Choroid plexus epithelial cell (primary cell): ENCODE measurements at regions not wholly inside any gene's neighbourhood (a gene's known extent, or its start where the extent isn't known, plus 50 kb on each side); places are given as distances from the start of the nearest gene placed in this dataset.

Experiments used
- DNase-seq: peaks from one replicate; pipeline ENCODE4 v3.0.0-alpha.2; 2010; ENCODE audit warnings: low read depth
- H3K4me3 ChIP-seq: 2 replicates; pipeline ENCODE4 v1.5.1; 2011; ENCODE audit warnings: low read depth, mild to moderate bottlenecking, control low read depth, low read length, moderate library complexity
- TF ChIP-seq, protein P1 (sequence below): conservative IDR thresholded peaks from 2 replicates; pipeline ENCODE4 v1.5.1; 2011; ENCODE audit warnings: low read depth, mild to moderate bottlenecking, control low read depth, inconsistent platforms, low read length, moderate library complexity

DNA sequence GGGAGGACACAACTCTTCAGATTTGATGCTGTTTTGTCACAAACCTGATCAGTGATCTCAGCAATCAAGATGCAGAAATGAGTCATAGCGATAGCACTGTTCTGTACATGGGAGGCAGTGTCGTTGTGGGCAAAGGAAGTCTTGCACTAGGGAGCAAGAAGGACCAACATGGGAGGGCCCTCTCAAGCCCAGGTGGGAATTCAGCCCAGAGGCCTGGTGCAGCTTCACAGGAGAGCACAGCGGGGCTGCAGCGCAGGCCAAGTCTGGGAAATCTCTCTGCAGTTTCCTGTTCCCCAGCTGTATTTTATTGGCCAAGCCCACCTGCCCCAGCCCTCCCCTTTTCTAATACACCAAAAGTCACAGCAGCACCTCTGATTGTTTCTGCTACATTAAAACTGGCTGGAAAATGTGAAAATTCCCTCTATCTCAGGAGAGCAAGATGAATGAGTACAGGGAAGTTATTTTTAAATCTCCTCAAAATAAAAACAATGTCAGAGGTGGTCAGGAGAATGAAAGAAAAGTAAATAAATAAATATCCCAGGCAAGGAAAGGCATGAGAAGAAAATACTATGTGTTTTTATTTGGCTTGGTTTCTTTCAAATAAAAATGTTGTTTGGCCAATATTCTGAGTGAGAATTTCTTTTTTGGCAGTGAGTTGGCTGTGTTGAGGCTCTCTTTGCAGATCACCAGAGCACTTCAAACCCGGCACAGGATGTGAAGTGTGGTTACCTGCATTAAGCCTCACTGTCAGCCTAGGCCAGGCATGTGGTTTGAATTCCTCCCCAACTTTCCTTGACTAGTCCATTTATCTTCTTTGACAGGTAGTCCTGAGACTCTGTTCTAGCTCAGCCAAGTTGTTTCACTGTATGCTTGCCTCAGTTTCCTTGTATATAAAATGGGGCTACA, 422.1 kb downstream of the PLPP3 start:
- TF ChIP-seq, protein P1, sequence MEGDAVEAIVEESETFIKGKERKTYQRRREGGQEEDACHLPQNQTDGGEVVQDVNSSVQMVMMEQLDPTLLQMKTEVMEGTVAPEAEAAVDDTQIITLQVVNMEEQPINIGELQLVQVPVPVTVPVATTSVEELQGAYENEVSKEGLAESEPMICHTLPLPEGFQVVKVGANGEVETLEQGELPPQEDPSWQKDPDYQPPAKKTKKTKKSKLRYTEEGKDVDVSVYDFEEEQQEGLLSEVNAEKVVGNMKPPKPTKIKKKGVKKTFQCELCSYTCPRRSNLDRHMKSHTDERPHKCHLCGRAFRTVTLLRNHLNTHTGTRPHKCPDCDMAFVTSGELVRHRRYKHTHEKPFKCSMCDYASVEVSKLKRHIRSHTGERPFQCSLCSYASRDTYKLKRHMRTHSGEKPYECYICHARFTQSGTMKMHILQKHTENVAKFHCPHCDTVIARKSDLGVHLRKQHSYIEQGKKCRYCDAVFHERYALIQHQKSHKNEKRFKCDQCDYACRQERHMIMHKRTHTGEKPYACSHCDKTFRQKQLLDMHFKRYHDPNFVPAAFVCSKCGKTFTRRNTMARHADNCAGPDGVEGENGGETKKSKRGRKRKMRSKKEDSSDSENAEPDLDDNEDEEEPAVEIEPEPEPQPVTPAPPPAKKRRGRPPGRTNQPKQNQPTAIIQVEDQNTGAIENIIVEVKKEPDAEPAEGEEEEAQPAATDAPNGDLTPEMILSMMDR: no peak
- DNase-seq: no peak
- no peak overlapping the region for H3K4me3 ChIP-seq

DNA sequence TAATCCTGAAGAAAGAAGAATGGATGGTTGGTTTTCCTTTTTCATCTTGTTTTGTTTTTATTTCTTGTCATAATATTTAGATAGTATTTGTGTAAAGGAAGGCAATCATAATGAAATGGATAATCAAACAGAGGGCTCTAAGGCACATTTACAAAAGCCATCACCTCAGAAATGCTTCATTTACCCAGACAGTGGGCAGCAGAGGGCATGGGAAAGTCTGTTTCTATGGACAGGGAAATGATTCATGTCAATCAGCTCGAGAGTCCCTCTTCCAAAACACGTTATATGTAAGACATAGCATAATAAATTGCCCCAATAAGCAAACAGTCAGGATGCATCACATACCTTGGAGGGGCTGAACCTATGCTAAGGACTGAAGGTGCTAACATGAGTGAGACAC, 426.1 kb downstream of the PLPP3 start:
- H3K4me3 ChIP-seq: no peak overlapping the region
- TF ChIP-seq, protein P1: no peak
- no peak for DNase-seq

DNA sequence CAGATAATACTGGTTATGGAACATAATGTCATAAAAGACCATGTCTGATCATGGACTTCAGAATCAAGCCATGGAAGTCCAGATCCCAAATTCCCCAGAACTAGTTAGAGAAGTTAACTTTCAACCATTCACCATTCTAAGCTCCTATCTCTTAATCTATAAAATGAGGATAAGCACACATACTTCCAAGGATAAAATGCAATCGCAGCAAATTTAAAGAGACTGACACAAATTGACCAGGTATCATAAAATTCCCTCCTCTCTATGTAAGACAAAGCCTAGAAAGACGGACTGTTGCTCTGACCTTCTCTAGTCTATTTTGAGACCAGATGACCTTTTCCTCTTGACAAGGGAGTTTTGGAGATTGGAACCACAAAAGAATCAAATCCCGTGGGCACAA, 426.7 kb downstream of the PLPP3 start:
- no peak for DNase-seq
- TF ChIP-seq, protein P1: no peak
- no peak overlapping the region for H3K4me3 ChIP-seq

DNA sequence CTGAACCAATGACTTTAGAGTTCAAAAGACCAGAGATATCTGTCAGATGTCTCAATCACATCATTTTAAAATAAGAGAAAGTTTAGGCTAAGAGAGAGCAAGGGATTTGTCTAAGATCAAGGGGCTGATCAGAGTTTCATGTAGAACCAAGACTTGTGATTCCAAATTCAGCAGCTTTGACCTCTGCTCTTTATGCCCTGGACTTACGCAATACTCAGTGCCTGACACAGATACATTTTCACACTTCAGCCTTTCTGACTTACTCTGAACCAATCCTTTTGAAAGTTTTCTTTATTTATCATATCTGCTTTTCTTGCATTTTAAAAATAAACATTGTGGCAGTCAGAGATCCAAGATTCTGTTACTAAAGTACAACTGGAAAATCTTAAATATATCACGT, 428.0 kb downstream of the PLPP3 start:
- TF ChIP-seq, protein P1: no peak
- no peak for DNase-seq
- no peak overlapping the region for H3K4me3 ChIP-seq

DNA sequence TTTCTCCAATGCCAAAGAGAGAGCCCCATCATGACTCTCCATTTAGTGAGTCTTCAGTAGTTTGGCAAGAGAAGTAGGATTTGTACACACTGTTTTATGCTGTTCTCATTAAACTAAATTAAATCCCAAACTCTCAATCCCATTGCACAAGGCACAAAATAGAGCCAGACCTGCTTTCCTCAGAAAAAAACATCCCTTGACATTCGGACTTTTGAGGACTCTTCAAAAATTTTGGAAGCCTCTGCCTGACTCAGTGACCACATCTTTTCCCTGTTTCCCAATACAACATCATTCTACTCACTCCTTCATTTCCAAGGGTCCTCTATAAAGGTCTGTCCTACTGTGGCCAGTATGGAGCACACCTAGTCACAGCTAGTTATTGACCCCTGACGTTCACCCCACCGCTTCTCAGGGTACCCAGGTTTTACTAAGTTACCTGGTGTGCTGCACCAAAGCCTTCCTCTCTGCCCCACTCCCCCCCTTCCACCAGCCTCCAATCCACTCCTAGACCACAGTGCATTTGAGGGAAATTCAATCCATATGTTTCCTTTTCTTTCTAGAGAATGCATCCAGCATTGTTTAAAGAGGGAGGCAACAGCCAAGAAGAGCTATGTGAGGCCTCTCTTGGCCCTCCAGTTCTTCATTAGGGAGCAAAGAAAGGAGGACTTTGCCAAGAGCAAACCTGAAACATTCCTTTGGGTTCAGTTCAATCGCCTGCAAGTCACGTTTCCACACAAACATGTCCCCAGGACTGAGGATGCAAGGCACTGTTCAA, 428.7 kb downstream of the PLPP3 start:
- TF ChIP-seq, protein P1: no peak
- H3K4me3 ChIP-seq: no peak overlapping the region
- no peak for DNase-seq

DNA sequence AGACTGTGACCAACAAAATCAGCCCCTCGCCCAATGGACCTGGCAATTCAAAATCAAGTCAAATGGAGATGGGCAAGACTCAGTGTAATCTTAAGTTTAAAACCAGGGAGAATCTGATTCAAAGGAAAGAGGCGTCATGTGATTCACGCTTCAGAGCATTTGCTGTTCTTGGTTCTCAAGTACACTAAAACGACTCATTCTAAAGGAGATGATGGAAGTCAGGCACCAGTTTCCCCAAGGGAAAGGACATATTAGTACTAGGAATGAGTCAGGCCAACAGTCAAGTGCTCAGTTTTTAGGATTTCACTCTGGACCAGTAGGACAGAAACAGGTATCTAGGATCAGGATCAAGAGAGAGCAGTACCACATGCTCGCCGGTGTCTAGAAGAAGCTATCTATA, 429.6 kb downstream of the PLPP3 start:
- no peak for DNase-seq
- H3K4me3 ChIP-seq: no peak overlapping the region
- TF ChIP-seq, protein P1: no peak
